ENCODE measurements at regions not wholly inside any gene's neighbourhood (a gene's known extent, or its start where the extent isn't known, plus 50 kb on each side); places are given as distances from the start of the nearest gene placed in this dataset.

GRCh38 chr3:104564045-104564643, 802.6 kb upstream of the ALCAM start:
- TF ChIP-seq CREB5 (CRISPR knock-in tag; IDR thresholded peaks at IDR 0.05; ENCODE audit: low read depth) (no peak), ARNTL (CRISPR knock-in tag; IDR thresholded peaks at IDR 0.05; ENCODE audit: borderline replicate concordance, low read depth) (no peak)
